GM10266 (cell line): ENCODE measurements at regions not wholly inside any gene's neighbourhood (a gene's known extent, or its start where the extent isn't known, plus 50 kb on each side); places are given as distances from the start of the nearest gene placed in this dataset.

Experiments used
- DNase-seq: peaks from one replicate; pipeline ENCODE4 v3.0.0; 2012; ENCODE audit errors: extremely low spot score
- CTCF ChIP-seq: IDR thresholded peaks from 2 replicates; pipeline ENCODE4 v1.5.1; 2012; ENCODE audit warnings: mild to moderate bottlenecking, low read depth; ENCODE audit not compliant: control insufficient read depth, insufficient read depth; ENCODE audit errors: missing control alignments

GRCh38 chr15:98144388-98144787 is 183.9 kb downstream of the ARRDC4 start:
- TF ChIP-seq CTCF: no peak
- DNase-seq: no peak

GRCh38 chr15:98146031-98146820 is 185.7 kb downstream of the ARRDC4 start:
- TF ChIP-seq CTCF: no peak
- no peak for DNase-seq

GRCh38 chr15:98147415-98147814 is 186.9 kb downstream of the ARRDC4 start:
- DNase-seq: no peak
- no peak for TF ChIP-seq CTCF

GRCh38 chr15:98150084-98150483 is 189.6 kb downstream of the ARRDC4 start:
- no peak for DNase-seq
- TF ChIP-seq CTCF: no peak

GRCh38 chr15:98150536-98150935 is 190.0 kb downstream of the ARRDC4 start:
- no peak for DNase-seq
- no peak for TF ChIP-seq CTCF

- no peak for TF ChIP-seq CTCF
- no peak for DNase-seq
Measured at GRCh38 chr15:98151096-98151495, 190.6 kb downstream of the ARRDC4 start.

GRCh38 chr15:98152156-98152555 is 191.7 kb downstream of the ARRDC4 start:
- DNase-seq: no peak
- no peak for TF ChIP-seq CTCF
